Neural cell (in vitro differentiated cells): ENCODE measurements at regions not wholly inside any gene's neighbourhood (a gene's known extent, or its start where the extent isn't known, plus 50 kb on each side); places are given as distances from the start of the nearest gene placed in this dataset.

ENCODE experiments used
- H2AFZ ChIP-seq: fragments of 200-600, 300-800 bp; sonication (generic), shearing (Covaris generic); 2 replicates; pipeline ENCODE4 v1.6.0; 2014; ENCODE audit warnings: low read depth, mild to moderate bottlenecking, antibody characterized with exemption, low read length, moderate library complexity
- H3F3A ChIP-seq: fragments of 200-600 bp; shearing (Covaris generic); 2 replicates; pipeline ENCODE4 v1.6.1; 2016; ENCODE audit warnings: mild to moderate bottlenecking, moderate library complexity, mixed read lengths, antibody characterized with exemption, low read length; ENCODE audit not compliant: insufficient read depth, poor library complexity, severe bottlenecking
- H3K27ac ChIP-seq: fragments of 200-600, 300-800 bp; sonication (generic), shearing (Covaris generic); 2 replicates; pipeline ENCODE4 v1.5.1; 2014; ENCODE audit warnings: mild to moderate bottlenecking, low read length, moderate library complexity
- H3K27me3 ChIP-seq: fragments of 300-800, 200-600 bp; sonication (generic), shearing (Covaris generic); 2 replicates; pipeline ENCODE4 v1.6.0; 2014; ENCODE audit warnings: mild to moderate bottlenecking, low read depth, low read length, moderate library complexity; ENCODE audit not compliant: insufficient read depth
- H3K36me3 ChIP-seq: fragments of 300-800, 200-600 bp; sonication (generic), shearing (Covaris generic); 2 replicates; pipeline ENCODE4 v1.5.1; 2014; ENCODE audit warnings: mild to moderate bottlenecking, antibody characterized with exemption, low read length, moderate library complexity; ENCODE audit not compliant: insufficient read depth
- H3K4me2 ChIP-seq: fragments of 300-800, 200-600 bp; sonication (generic), shearing (Covaris generic); 2 replicates; pipeline ENCODE4 v1.6.0; 2014; ENCODE audit warnings: mild to moderate bottlenecking, low read length
- H3K4me3 ChIP-seq: fragments of 300-800, 200-600 bp; sonication (generic), shearing (Covaris generic); 2 replicates; pipeline ENCODE4 v1.5.1; 2014; ENCODE audit warnings: mild to moderate bottlenecking, low read length, moderate library complexity
- H3K79me2 ChIP-seq: fragments of 200-600 bp; shearing (Covaris generic); replicated peaks from 2 replicates; pipeline ENCODE4 v1.6.0; 2014; ENCODE audit warnings: mild to moderate bottlenecking, low read length, moderate library complexity; ENCODE audit not compliant: insufficient read depth
- H3K9ac ChIP-seq: fragments of 300-800, 200-600 bp; sonication (generic), shearing (Covaris generic); 2 replicates; pipeline ENCODE4 v1.6.1; 2016; ENCODE audit warnings: mild to moderate bottlenecking, low read length, mixed read lengths
- H3K9me2 ChIP-seq: fragments of 200-600 bp; shearing (Covaris generic); 2 replicates; pipeline ENCODE4 v1.6.1; 2016; ENCODE audit warnings: mild to moderate bottlenecking, low read length, mixed read lengths; ENCODE audit not compliant: insufficient read depth
- H3K9me3 ChIP-seq: fragments of 200-600, 300-800 bp; sonication (generic), shearing (Covaris generic); 2 replicates; pipeline ENCODE4 v1.6.1; 2016; ENCODE audit warnings: mild to moderate bottlenecking, mixed run types, low read length, moderate library complexity, mixed read lengths
- H4K20me1 ChIP-seq: fragments of 200-600 bp; shearing (Covaris generic); 2 replicates; pipeline ENCODE4 v1.6.1; 2016; ENCODE audit warnings: mild to moderate bottlenecking, mixed run types; ENCODE audit not compliant: insufficient read depth
- CTCF ChIP-seq: fragments of 450-650 bp; IDR thresholded peaks from 2 replicates; pipeline ENCODE4 v1.5.1; 2014; ENCODE audit warnings: antibody characterized with exemption, mild to moderate bottlenecking, moderate library complexity; ENCODE audit not compliant: poor library complexity, severe bottlenecking
- EP300 ChIP-seq: fragments of 450-650 bp; conservative IDR thresholded peaks from 2 replicates; pipeline ENCODE4 v1.6.1; 2014; ENCODE audit warnings: antibody characterized with exemption, mild to moderate bottlenecking, moderate library complexity; ENCODE audit not compliant: poor library complexity, severe bottlenecking
- EZH2 ChIP-seq: fragments of 200-600, 300-800 bp; shearing (Covaris generic), sonication (generic); IDR thresholded peaks from 2 replicates; pipeline ENCODE4 v1.6.1; 2014; ENCODE audit warnings: antibody characterized with exemption, low read length, borderline replicate concordance, mild to moderate bottlenecking; ENCODE audit not compliant: insufficient read depth, poor library complexity, severe bottlenecking
- MXI1 ChIP-seq: fragments of 450-650 bp; conservative IDR thresholded peaks from 2 replicates; pipeline ENCODE4 v1.6.1; 2014; ENCODE audit warnings: antibody characterized with exemption, mild to moderate bottlenecking; ENCODE audit not compliant: poor library complexity, severe bottlenecking
- POLR2AphosphoS5 ChIP-seq: IDR thresholded peaks from 2 replicates; pipeline ENCODE4 v1.6.1; 2012
- RAD21 ChIP-seq: fragments of 450-650 bp; conservative IDR thresholded peaks from 2 replicates; pipeline ENCODE4 v1.6.1; 2014; ENCODE audit warnings: antibody characterized with exemption, mild to moderate bottlenecking, moderate library complexity
- SMC3 ChIP-seq: fragments of 450-650 bp; conservative IDR thresholded peaks from 2 replicates; pipeline ENCODE4 v1.6.1; 2014; ENCODE audit warnings: antibody characterized with exemption, mild to moderate bottlenecking, moderate library complexity; ENCODE audit not compliant: poor library complexity
- TAF1 ChIP-seq: IDR thresholded peaks from 2 replicates; pipeline ENCODE4 v1.6.1; 2012; ENCODE audit warnings: low read depth
- TF ChIP-seq, protein P1 (sequence below): IDR thresholded peaks from 2 replicates; pipeline ENCODE4 v1.6.1; 2012; ENCODE audit warnings: borderline replicate concordance

DNA sequence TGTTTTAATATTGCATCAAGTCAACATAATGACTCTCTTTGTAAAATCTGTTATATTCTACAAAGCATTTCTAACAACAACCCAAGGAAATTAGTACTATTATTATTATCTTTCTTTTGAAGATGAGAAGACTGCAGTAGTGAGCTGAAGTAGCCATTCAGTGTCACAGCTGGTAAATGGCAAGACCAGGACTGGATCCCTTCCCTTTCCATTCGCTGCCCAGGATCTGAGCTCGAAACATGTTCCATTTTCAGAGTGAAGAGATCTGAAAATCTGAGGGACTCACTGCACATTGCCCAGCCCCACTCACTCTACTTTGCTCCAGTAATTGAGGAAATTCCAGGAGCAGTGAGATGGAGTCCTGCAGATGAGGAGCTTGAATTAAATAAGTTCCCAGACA is 240.0 kb upstream of the BLID start:
- Histone ChIP-seq H3K79me2 (no peaks in the 10 kb centered on the region), H3K9me2 (no peaks in the 10 kb centered on the region), H3K4me2 (no peak overlapping the region), H3K27me3 (no peaks in the 10 kb centered on the region), H3K27ac (no peak overlapping the region), H3F3A (no peaks in the 10 kb centered on the region), H3K9me3 (peaks cover 3% of the 10 kb centered on the region), H3K4me3 (no peak overlapping the region), H2AFZ (no peak overlapping the region), H3K9ac (no peak overlapping the region), H3K36me3 (no peaks in the 10 kb centered on the region), H4K20me1 (no peaks in the 10 kb centered on the region)
- TF ChIP-seq, protein P1, sequence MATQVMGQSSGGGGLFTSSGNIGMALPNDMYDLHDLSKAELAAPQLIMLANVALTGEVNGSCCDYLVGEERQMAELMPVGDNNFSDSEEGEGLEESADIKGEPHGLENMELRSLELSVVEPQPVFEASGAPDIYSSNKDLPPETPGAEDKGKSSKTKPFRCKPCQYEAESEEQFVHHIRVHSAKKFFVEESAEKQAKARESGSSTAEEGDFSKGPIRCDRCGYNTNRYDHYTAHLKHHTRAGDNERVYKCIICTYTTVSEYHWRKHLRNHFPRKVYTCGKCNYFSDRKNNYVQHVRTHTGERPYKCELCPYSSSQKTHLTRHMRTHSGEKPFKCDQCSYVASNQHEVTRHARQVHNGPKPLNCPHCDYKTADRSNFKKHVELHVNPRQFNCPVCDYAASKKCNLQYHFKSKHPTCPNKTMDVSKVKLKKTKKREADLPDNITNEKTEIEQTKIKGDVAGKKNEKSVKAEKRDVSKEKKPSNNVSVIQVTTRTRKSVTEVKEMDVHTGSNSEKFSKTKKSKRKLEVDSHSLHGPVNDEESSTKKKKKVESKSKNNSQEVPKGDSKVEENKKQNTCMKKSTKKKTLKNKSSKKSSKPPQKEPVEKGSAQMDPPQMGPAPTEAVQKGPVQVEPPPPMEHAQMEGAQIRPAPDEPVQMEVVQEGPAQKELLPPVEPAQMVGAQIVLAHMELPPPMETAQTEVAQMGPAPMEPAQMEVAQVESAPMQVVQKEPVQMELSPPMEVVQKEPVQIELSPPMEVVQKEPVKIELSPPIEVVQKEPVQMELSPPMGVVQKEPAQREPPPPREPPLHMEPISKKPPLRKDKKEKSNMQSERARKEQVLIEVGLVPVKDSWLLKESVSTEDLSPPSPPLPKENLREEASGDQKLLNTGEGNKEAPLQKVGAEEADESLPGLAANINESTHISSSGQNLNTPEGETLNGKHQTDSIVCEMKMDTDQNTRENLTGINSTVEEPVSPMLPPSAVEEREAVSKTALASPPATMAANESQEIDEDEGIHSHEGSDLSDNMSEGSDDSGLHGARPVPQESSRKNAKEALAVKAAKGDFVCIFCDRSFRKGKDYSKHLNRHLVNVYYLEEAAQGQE = no peak
- no peak for TF ChIP-seq MXI1
- TF ChIP-seq SMC3 = no peak
- no peak for TF ChIP-seq EP300
- TF ChIP-seq TAF1 = no peak
- TF ChIP-seq RAD21 = no peak
- no peak for TF ChIP-seq EZH2
- TF ChIP-seq POLR2AphosphoS5 = no peak
- no peak for TF ChIP-seq CTCF

GRCh38 chr11:122354025-122354697 is 238.1 kb upstream of the BLID start:
- TF ChIP-seq EP300 (no peak), RAD21 (no peak), TAF1 (no peak)
- TF ChIP-seq, protein P1 = no peak
- no peak overlapping the region for H3K9ac ChIP-seq
- H3K9me3 ChIP-seq = no peaks in the 10 kb centered on the region
- no peaks in the 10 kb centered on the region for H4K20me1 ChIP-seq
- H3K27me3 ChIP-seq = no peaks in the 10 kb centered on the region
- H2AFZ ChIP-seq = no peak overlapping the region
- H3K9me2 ChIP-seq = no peaks in the 10 kb centered on the region
- no peak overlapping the region for H3K4me2 ChIP-seq
- no peak overlapping the region for H3K4me3 ChIP-seq
- H3K36me3 ChIP-seq = no peaks in the 10 kb centered on the region
- no peaks in the 10 kb centered on the region for H3F3A ChIP-seq
- H3K27ac ChIP-seq = no peak overlapping the region
- no peaks in the 10 kb centered on the region for H3K79me2 ChIP-seq
